Right lobe of liver (tissue), 6 donors: ENCODE measurements at regions not wholly inside any gene's neighbourhood (a gene's known extent, or its start where the extent isn't known, plus 50 kb on each side); places are given as distances from the start of the nearest gene placed in this dataset.

Experiments used
- ATAC-seq, 4 donors: fragments of 200-7000 bp; cut with Tn5 transposase; one replicate each; pipeline ENCODE4 v1.9.1; 2020; ENCODE audit warnings: mild to moderate bottlenecking in 4 of 4, moderate library complexity in 4 of 4
- DNase-seq, 3 donors: peaks; one replicate each; pipeline ENCODE4 v3.0.0-alpha.2; 2020
- H3K27ac ChIP-seq, 3 donors: fragments of 200-600 bp; one replicate each; pipeline ENCODE4 v1.8.0; 2022
- H3K27me3 ChIP-seq, 2 donors: fragments of 200-600 bp; one replicate each; pipeline ENCODE4 v1.8.0; 2022
- H3K36me3 ChIP-seq, 4 donors: fragments of 200-600 bp; sonication (generic) in 1 of 4; one replicate each; pipeline versions ENCODE4 v1.5.1 to v1.8.0; 2017 to 2022; ENCODE audit warnings: control low read depth in 1 of 4
- H3K4me1 ChIP-seq, 4 donors: fragments of 200-600 bp; sonication (generic) in 1 of 4; one replicate each; pipeline versions ENCODE4 v1.5.1 to v1.8.0; 2017 to 2022; ENCODE audit warnings: control low read depth in 1 of 4
- H3K4me3 ChIP-seq, 3 donors: fragments of 200-600 bp; one replicate each; pipeline ENCODE4 v1.8.0; 2022
- H3K9me3 ChIP-seq, 4 donors: fragments of 200-600 bp; sonication (generic) in 1 of 4; one replicate each; pipeline versions ENCODE4 v1.5.1 to v1.8.0; 2017 to 2022; ENCODE audit warnings: control low read depth in 1 of 4
- POLR2A ChIP-seq: fragments of 450-650 bp; IDR thresholded peaks from one replicate; pipeline ENCODE4 v1.6.1; 2017; ENCODE audit warnings: antibody characterized with exemption, mild to moderate bottlenecking
- whole genome bisulfite sequencing: methylation state at CpG from one replicate; pipeline ENCODE4 v1.1.6; 2018; ENCODE audit warnings: low coverage, low lambda C conversion rate; ENCODE audit not compliant: insufficient coverage; ENCODE audit errors: missing lambda C conversion rate; 5-methylcytosine and 5-hydroxymethylcytosine counted together
- intact Hi-C, 2 donors: fragments of 100-400 bp; cut with DNase I; formaldehyde crosslinking; loops; one replicate each; pipeline versions ENCODE4 v1.11.2 to v1.14.1; 2022
- TF ChIP-seq, protein P1 (sequence below), 4 donors: fragments of 200-600 bp in 3 of 4; fragments of 450-650 bp in 1 of 4; IDR thresholded peaks; one replicate each; pipeline versions ENCODE4 v1.5.1 to v1.8.0; 2016 to 2022; ENCODE audit warnings: antibody characterized with exemption in 4 of 4, mild to moderate bottlenecking in 2 of 4
- donor health status: DM: no; HTN: yes; CAD: no.
- donor health status: DM: no; HTN: no; CAD: no.
- donor health status: DM: no; HTN: no; CAD: no.
- donor health status: DM: no; HTN: yes; CAD: no.
- donor health status: DM: no; HTN: yes; CAD: no.

GRCh38 chr4:137614491-137614890, 82.2 kb upstream of the PCDH18 start:
- H3K27me3 ChIP-seq: no peaks in the 10 kb centered on the region
- ATAC-seq (no peak), DNase-seq (no peak)
- H3K36me3 ChIP-seq: no peaks in the 10 kb centered on the region
- H3K4me1 ChIP-seq: no peaks in the 10 kb centered on the region
- TF ChIP-seq, protein P1, sequence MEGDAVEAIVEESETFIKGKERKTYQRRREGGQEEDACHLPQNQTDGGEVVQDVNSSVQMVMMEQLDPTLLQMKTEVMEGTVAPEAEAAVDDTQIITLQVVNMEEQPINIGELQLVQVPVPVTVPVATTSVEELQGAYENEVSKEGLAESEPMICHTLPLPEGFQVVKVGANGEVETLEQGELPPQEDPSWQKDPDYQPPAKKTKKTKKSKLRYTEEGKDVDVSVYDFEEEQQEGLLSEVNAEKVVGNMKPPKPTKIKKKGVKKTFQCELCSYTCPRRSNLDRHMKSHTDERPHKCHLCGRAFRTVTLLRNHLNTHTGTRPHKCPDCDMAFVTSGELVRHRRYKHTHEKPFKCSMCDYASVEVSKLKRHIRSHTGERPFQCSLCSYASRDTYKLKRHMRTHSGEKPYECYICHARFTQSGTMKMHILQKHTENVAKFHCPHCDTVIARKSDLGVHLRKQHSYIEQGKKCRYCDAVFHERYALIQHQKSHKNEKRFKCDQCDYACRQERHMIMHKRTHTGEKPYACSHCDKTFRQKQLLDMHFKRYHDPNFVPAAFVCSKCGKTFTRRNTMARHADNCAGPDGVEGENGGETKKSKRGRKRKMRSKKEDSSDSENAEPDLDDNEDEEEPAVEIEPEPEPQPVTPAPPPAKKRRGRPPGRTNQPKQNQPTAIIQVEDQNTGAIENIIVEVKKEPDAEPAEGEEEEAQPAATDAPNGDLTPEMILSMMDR (IDR thresholded peaks at IDR 0.05): no peak
- TF ChIP-seq POLR2A: no peak
- intact Hi-C loops: no loop called here
- 57% methylated on average over 1 of the region's 1 CpG for WGBS
- H3K4me3 ChIP-seq: no peak overlapping the region
- no peaks in the 10 kb centered on the region for H3K9me3 ChIP-seq
- no peak overlapping the region for H3K27ac ChIP-seq

GRCh38 chr4:137611998-137612700, 79.9 kb upstream of the PCDH18 start:
- TF ChIP-seq POLR2A: no peak
- TF ChIP-seq, protein P1 (IDR thresholded peaks at IDR 0.05): no peak
- H3K4me1 ChIP-seq: no peaks in the 10 kb centered on the region
- ATAC-seq (no peak), DNase-seq (no peak)
- intact Hi-C loops: no loop called here
- H3K9me3 ChIP-seq: no peaks in the 10 kb centered on the region
- H3K4me3 ChIP-seq: no peak overlapping the region
- no peak overlapping the region for H3K27ac ChIP-seq
- no peaks in the 10 kb centered on the region for H3K27me3 ChIP-seq
- H3K36me3 ChIP-seq: no peaks in the 10 kb centered on the region
- WGBS: 26% methylated on average over 3 of the region's 3 CpGs

GRCh38 chr4:137610960-137611359, 78.7 kb upstream of the PCDH18 start:
- no peak for ATAC-seq
- no peaks in the 10 kb centered on the region for H3K36me3 ChIP-seq
- TF ChIP-seq POLR2A: no peak
- TF ChIP-seq, protein P1 (IDR thresholded peaks at IDR 0.05): peak in 1 of 4 donors; percentile 14

DNA sequence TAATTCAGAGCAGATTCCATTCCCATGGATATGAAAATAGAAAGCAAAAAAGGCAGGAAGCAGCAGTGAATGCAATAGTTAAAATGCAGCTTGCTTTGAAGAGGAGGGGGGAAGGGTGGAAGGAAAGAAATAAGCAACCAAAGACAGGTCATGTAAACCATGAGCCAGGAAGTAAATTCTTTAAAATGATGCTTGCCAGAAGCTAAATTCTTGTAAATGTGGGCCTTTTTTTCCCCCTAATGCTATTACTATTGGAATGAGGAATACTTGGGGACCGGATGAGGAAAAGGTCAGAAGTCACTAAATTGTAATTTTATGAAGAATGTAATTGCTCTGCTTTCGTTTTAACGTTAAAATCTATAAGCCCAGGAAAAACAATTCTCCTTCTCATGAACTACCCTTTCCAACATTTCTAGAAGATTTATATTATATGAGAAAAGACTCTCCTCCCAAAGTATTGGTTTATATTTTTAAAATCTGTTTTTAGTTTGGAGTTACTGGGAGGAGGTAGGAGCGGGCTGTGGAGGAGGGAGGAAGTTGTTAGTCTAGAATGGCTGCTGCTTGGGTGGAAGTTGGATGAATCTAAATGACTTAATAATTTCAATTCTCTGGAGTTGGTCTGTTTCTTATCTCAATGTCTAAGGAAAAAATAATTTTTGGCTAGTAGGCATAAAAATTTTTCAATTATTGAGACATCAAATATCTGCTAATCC, 77.6 kb upstream of the PCDH18 start:
- 55% methylated on average over 4 of the region's 4 CpGs for WGBS
- no peaks in the 10 kb centered on the region for H3K36me3 ChIP-seq
- ATAC-seq (no peak), DNase-seq (no peak)
- H3K4me1 ChIP-seq: no peaks in the 10 kb centered on the region
- intact Hi-C loops: no loop called here
- H3K27ac ChIP-seq: no peak overlapping the region
- H3K9me3 ChIP-seq: no peaks in the 10 kb centered on the region
- H3K27me3 ChIP-seq: no peaks in the 10 kb centered on the region
- TF ChIP-seq, protein P1 (IDR thresholded peaks at IDR 0.05): no peak
- TF ChIP-seq POLR2A: no peak
- no peak overlapping the region for H3K4me3 ChIP-seq

More at GRCh38 chr4:137610960-137611359, 78.7 kb upstream of the PCDH18 start:
- intact Hi-C loops: no loop called here
- H3K27ac ChIP-seq: no peak overlapping the region
- 66% methylated on average over 2 of the region's 2 CpGs for WGBS
- DNase-seq: no peak
- no peak overlapping the region for H3K4me3 ChIP-seq
- H3K9me3 ChIP-seq: no peaks in the 10 kb centered on the region
- no peaks in the 10 kb centered on the region for H3K4me1 ChIP-seq
- no peaks in the 10 kb centered on the region for H3K27me3 ChIP-seq
